NCI-H1417 (cell line): ENCODE measurements at regions not wholly inside any gene's neighbourhood (a gene's known extent, or its start where the extent isn't known, plus 50 kb on each side); places are given as distances from the start of the nearest gene placed in this dataset.
"Not testable (repeated sequence)": the region's sequence is repeated elsewhere in the genome, so short reads cannot be mapped to it uniquely, and the experiment has no call there.

ENCODE experiments used
- DNase-seq, 3 experiments: peaks; one replicate each; lab custom pipeline; 2025; lab: John Stamatoyannopoulos, UW

DNA sequence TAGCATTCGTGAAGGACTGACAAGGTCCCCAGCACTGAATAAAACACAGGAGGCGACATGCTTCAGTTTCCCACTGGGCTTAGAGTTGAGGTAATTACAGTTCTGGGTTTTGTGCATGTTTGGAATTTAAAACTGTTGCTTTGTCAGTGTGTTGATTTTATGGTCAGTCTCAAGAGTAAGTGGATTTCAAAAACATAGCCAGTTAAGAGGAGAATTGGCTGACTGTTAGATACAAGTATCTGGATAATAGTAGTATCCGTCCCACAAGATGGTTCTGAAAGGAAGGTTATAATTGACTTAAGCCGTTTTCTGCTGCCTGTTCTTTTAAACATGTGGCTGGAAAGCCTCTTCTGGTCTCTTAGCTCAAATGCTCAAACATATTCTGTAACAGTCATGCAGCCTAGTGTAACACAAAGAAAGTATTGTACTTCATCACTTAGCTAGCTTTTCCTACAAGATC is 170.9 kb downstream of the POLR1F start:
- peak; percentile 18 to 78 (median 73) for DNase-seq

DNA sequence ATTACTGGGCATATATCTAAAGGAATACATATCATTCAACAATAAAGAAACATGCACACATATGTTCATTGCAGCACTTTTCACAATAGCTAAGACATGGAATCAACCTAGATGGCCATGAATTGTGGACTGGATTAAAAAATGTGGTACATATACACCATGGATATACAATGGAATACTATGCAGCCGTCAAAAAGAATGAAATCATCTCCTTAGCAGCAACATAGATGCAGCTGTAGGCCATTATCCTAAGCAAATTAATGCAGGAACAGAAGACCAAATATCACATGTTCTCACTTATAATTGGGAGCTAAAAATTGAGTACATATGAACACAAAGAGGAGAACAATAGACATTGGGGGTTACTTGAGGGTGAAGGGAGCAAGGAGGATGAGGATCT is 175.6 kb downstream of the POLR1F start:
- DNase-seq = no peak

DNA sequence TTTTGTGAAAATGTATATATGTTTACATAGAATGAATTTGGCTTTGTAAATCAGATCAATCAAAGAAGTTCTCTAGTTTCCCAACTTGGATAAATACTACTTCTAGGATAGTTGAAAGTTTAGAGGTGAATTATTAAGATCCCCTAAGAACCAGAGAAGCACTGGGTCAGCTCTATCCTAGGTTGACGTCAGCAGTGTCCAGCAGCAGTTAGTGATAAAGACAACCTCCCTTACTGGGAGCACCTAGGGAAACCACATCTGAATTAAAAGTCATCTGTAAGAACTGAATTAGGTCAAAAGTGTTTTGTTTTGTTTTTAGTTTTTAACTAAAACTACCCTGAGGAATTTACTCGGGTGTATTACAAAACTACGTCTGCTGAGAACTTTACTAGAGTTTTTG is 178.0 kb downstream of the POLR1F start:
- DNase-seq = no peak

DNA sequence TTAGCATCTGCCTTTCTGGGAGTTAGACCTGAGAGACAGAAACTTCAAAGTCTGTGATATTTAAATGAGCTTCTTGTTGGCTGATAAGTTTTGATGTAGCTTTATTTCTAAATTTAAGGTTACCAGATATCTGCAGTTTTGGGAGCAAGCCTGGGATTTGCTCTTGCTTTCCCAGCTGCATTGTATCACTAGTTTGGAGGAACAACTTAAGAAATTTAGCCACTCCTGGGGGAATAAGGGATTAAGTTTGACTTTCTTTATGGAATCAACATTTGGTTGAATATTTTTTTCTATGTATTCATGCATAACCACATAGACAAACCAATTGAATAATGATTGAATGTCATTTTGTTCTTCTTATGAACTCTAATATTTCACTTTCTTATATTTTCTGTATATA is 178.6 kb downstream of the POLR1F start:
- DNase-seq = no peak

- no peak for DNase-seq
Observed at GRCh38 chr7:19526639-19527038, 182.2 kb downstream of the POLR1F start.

GRCh38 chr7:19522486-19522885 is 186.4 kb downstream of the POLR1F start:
- no peak for DNase-seq

GRCh38 chr7:19520392-19520791 is 188.4 kb downstream of the POLR1F start:
- DNase-seq = no peak

DNA sequence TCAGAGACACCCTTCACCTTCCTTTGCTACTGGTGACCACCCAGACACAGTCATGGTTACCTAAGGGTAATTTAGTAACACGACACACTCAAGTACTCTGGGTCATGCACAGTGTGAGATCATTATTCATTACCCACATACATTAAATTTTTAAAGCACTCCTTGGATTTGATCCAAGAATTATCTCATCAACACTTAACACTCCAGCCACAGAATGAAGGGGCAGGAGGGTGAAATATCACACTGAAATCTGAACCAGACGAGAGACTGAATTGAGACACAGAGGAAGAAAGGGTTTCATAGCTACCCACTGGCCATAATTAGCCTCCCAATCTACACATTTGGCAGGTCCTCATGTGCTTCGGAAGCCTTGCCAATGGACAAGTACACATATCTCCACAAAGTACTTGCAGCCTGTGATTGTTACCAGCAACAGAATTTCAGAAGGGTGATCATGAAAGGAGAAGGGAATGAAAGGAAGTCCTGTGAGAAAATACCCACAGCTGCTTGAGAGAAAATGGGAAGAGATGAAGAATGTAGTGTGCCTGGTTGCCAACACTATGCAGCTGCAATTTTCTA is 189.3 kb downstream of the POLR1F start:
- DNase-seq = peak; percentile 40 to 91 (median 75)

DNA sequence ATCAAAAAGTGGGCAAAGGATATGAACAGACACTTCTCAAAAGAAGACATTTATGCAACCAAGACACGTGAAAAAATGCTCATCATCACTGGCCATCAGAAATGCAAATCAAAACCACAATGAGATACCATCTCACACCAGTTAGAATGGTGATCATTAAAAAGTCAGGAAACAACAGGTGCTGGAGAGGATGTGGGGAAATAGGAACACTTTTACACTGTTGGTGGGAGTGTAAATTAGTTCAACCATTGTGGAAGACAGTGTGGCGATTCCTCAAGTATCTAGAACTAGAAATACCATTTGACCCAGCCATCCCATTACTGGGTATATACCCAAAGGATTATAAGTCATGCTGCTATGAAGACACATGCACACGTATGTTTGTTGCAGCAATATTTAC is 191.3 kb downstream of the POLR1F start:
- not testable (repeated sequence) for DNase-seq

DNA sequence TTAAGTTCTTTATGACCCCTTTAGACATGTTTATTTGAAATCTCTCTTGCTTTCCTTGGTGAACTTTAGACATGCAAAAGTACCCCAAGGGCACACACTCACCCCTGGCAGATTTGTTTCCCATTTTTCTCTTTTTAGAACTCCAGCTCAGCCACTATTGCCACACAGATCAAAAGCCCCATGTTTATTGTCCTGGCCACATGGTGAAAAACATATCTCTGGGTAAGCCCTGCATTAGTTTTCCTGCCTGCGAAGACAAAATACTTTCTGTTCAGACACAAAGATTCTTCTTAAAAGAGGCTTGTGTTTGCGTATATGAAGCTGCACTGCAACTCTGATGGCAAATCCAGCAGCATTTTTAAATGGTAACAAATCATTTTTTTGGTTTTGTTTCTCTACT is 200.0 kb downstream of the POLR1F start:
- DNase-seq = no peak

DNA sequence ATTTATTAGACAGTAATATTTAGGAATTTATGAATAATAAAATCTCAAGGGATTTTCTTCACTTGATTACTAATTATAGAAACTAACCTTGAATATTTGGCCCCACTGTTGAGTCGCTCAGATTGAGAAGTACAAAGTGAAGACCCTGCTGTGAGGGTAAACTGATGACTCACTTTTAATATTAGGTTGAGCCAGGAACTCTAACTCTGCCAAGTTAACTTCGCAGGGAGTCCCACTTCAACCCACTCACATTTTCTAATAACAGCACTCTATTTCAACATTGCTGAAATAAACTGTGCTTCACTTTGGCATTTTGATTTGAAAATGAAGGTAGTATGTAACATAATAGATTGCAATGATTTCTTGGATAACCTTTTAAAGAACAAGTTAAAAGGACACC is 200.7 kb downstream of the POLR1F start:
- DNase-seq = peak in 2 of 3 experiments; percentile 67 to 92

GRCh38 chr7:19491821-19492452 is 216.9 kb downstream of the POLR1F start:
- DNase-seq = peak; percentile 4 to 61 (median 26)

GRCh38 chr7:19491371-19491770 is 217.5 kb downstream of the POLR1F start:
- no peak for DNase-seq

- DNase-seq = no peak
Observed at GRCh38 chr7:19489162-19489820, 219.5 kb downstream of the POLR1F start.

GRCh38 chr7:19488056-19488455 is 220.8 kb downstream of the POLR1F start:
- no peak for DNase-seq

GRCh38 chr7:19482628-19483027 is 226.2 kb downstream of the POLR1F start:
- no peak for DNase-seq

- no peak for DNase-seq
Observed at GRCh38 chr7:19480383-19480782, 228.5 kb downstream of the POLR1F start.

DNA sequence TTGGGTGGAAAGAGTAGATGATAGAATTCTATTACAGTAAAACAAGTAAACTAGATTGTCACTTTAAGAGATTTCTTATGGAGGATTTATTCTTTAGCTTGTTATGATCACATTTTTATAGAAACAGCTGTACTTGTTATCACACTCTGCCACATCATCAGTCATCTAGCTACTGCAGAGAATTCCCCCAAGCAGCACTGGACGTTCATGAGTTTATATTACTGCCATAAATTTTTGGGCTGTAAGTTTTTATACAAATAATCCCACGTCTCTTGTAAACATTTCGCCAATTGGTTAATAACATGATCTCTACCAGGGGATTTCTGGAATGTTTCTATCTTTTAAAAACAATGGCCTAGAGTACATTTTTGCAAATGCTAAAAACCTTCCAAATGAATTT is 238.8 kb downstream of the POLR1F start:
- no peak for DNase-seq

DNA sequence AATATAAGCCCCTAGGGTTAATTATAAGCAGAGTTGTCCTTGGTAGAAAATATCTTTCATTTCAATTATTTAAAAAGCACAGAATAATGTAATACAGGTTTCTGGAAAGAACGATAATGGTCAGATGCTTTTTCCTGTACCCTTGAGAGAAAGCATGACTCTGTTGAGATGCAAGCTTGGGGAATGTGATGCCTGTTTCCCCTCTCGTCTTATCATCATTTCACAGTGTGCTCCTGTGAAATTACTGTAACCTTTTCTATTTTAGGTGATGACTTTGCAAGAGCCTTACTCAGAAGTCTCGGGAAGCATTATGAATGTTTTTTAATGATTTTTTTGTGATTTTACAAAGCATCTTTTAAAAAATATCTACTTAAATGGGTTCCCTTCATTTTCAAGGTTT is 243.0 kb downstream of the POLR1F start:
- DNase-seq = no peak

- no peak for DNase-seq
Observed at GRCh38 chr7:19464751-19465150, 244.1 kb downstream of the POLR1F start.

DNA sequence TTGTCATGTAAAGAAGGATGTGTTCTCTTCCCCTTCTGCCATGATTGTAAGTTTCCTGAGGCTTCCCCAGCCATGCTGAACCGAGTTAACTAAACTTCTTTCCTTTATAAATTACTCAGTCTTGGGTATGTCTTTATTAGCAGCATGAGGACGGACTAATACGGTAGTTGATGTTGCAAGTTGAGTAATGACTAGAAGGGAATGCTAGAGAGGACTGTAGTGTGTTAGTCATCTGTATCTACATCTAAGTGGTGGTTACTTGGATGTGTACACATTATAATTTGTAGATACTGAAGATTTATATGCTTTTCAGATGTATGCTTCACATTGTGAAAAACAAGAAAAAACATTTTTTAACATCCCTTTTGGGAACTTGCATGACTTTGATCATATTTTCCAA is 244.6 kb downstream of the POLR1F start:
- no peak for DNase-seq

GRCh38 chr7:19463581-19463980 is 245.3 kb downstream of the POLR1F start:
- no peak for DNase-seq

- DNase-seq = peak in 1 of 3 experiments; percentile 83
Observed at GRCh38 chr7:19455623-19456022, 253.2 kb downstream of the POLR1F start.
